Large intestine (tissue), 3 donors: ENCODE measurements at regions not wholly inside any gene's neighbourhood (a gene's known extent, or its start where the extent isn't known, plus 50 kb on each side); places are given as distances from the start of the nearest gene placed in this dataset.
A peak's percentile ranks its signal among the peaks of the same experiment; 100 is the strongest.
"Not testable (repeated sequence)": the region's sequence is repeated elsewhere in the genome, so short reads cannot be mapped to it uniquely, and the experiment has no call there.

Source experiments
- DNase-seq, 2 donors: peaks; one replicate each; pipeline versions ENCODE4 v3.0.0 to v3.0.0-alpha.2; 2013
- H3K27ac ChIP-seq: one replicate; pipeline ENCODE4 v1.5.1; 2013; ENCODE audit warnings: low read length
- H3K27me3 ChIP-seq: 2 replicates; pipeline ENCODE4 v1.6.1; 2013; ENCODE audit warnings: low read length; ENCODE audit not compliant: control insufficient read depth, insufficient read depth
- H3K36me3 ChIP-seq: 2 replicates; pipeline ENCODE4 v1.6.1; 2013; ENCODE audit warnings: low read length; ENCODE audit not compliant: control insufficient read depth, insufficient read depth
- H3K4me1 ChIP-seq: one replicate; pipeline ENCODE4 v1.6.1; 2013; ENCODE audit warnings: low read length; ENCODE audit not compliant: control insufficient read depth, insufficient read depth
- H3K4me3 ChIP-seq: one replicate; pipeline ENCODE4 v1.5.1; 2013; ENCODE audit warnings: low read length
- H3K9me3 ChIP-seq: one replicate; pipeline ENCODE4 v1.6.1; 2013; ENCODE audit warnings: mild to moderate bottlenecking, low read depth, low read length, moderate library complexity; ENCODE audit not compliant: control insufficient read depth
- WGBS: methylation state at CpG from one replicate; pipeline ENCODE4 v1.1.5; 2013; ENCODE audit warnings: low lambda C conversion rate; ENCODE audit not compliant: insufficient coverage; 5-methylcytosine and 5-hydroxymethylcytosine counted together

GRCh38 chr3:96584066-96584465 lies 230.3 kb upstream of the EPHA6 start:
- Histone ChIP-seq H3K4me3 (no peak overlapping the region), H3K36me3 (no peaks in the 10 kb centered on the region), H3K27me3 (no peaks in the 10 kb centered on the region), H3K4me1 (no peaks in the 10 kb centered on the region), H3K9me3 (no peaks in the 10 kb centered on the region), H3K27ac (no peak overlapping the region)
- no peak for DNase-seq

GRCh38 chr3:96606865-96607264 lies 207.5 kb upstream of the EPHA6 start:
- not testable (repeated sequence) for H3K4me3 ChIP-seq, H3K9me3 ChIP-seq, H3K36me3 ChIP-seq, H3K27me3 ChIP-seq, H3K27ac ChIP-seq, H3K4me1 ChIP-seq, DNase-seq
- no CpG with 5 or more reads among the region's 6 CpGs for WGBS

- no peak overlapping the region for H3K4me3 ChIP-seq
- no peaks in the 10 kb centered on the region for H3K36me3 ChIP-seq
- no peaks in the 10 kb centered on the region for H3K27me3 ChIP-seq
- peaks cover 6% of the 10 kb centered on the region for H3K9me3 ChIP-seq
- H3K4me1 ChIP-seq: no peaks in the 10 kb centered on the region
- 100% methylated on average over 1 of the region's 20 CpGs for WGBS
- no peak overlapping the region for H3K27ac ChIP-seq
- DNase-seq: no peak
These were observed 194.9 kb upstream of the EPHA6 start for GRCh38 chr3:96619475-96619874.

GRCh38 chr3:96622878-96623277 lies 191.5 kb upstream of the EPHA6 start:
- whole genome bisulfite sequencing: no CpG with 5 or more reads among the region's 2 CpGs
- Histone ChIP-seq H3K27me3 (no peaks in the 10 kb centered on the region), H3K4me3 (no peak overlapping the region), H3K9me3 (peaks cover 6% of the 10 kb centered on the region), H3K27ac (no peak overlapping the region), H3K36me3 (no peaks in the 10 kb centered on the region), H3K4me1 (no peaks in the 10 kb centered on the region)
- DNase-seq: no peak

GRCh38 chr3:96631050-96631449 lies 183.3 kb upstream of the EPHA6 start:
- Histone ChIP-seq H3K36me3 (no peaks in the 10 kb centered on the region), H3K27ac (no peak overlapping the region), H3K9me3 (no peaks in the 10 kb centered on the region), H3K4me1 (no peaks in the 10 kb centered on the region), H3K4me3 (no peak overlapping the region), H3K27me3 (no peaks in the 10 kb centered on the region)
- WGBS: no CpG with 5 or more reads among the region's 1 CpG
- DNase-seq: no peak

- no peaks in the 10 kb centered on the region for H3K27me3 ChIP-seq
- H3K27ac ChIP-seq: no peak overlapping the region
- no peak for DNase-seq
- H3K9me3 ChIP-seq: peaks cover 4% of the 10 kb centered on the region
- WGBS: no CpG with 5 or more reads among the region's 20 CpGs
- no peaks in the 10 kb centered on the region for H3K4me1 ChIP-seq
- H3K36me3 ChIP-seq: no peaks in the 10 kb centered on the region
- H3K4me3 ChIP-seq: no peak overlapping the region
These were observed 167.8 kb upstream of the EPHA6 start for GRCh38 chr3:96646596-96646995.

GRCh38 chr3:96657710-96658109 lies 156.7 kb upstream of the EPHA6 start:
- no peak for DNase-seq
- Histone ChIP-seq H3K9me3 (peaks cover 3% of the 10 kb centered on the region), H3K27ac (no peak overlapping the region), H3K27me3 (no peaks in the 10 kb centered on the region), H3K36me3 (no peaks in the 10 kb centered on the region), H3K4me3 (no peak overlapping the region), H3K4me1 (no peaks in the 10 kb centered on the region)
- WGBS: 67% methylated on average over 1 of the region's 8 CpGs

GRCh38 chr3:96671861-96672595 lies 142.4 kb upstream of the EPHA6 start:
- WGBS: 100% methylated on average over 3 of the region's 7 CpGs
- H3K4me3 ChIP-seq, H3K36me3 ChIP-seq, H3K27me3 ChIP-seq, H3K27ac ChIP-seq, H3K4me1 ChIP-seq, DNase-seq, H3K9me3 ChIP-seq: not testable (repeated sequence)

- no peaks in the 10 kb centered on the region for H3K9me3 ChIP-seq
- no peaks in the 10 kb centered on the region for H3K27me3 ChIP-seq
- peaks cover 8% of the 10 kb centered on the region for H3K4me1 ChIP-seq
- WGBS: no CpG with 5 or more reads among the region's 1 CpG
- H3K4me3 ChIP-seq: no peak overlapping the region
- H3K36me3 ChIP-seq: no peaks in the 10 kb centered on the region
- peak overlapping the region; percentile 25 for H3K27ac ChIP-seq
- DNase-seq: peak; percentile 15 to 71
These were observed 137.2 kb upstream of the EPHA6 start for GRCh38 chr3:96677156-96677555.

GRCh38 chr3:96678325-96678724 lies 136.1 kb upstream of the EPHA6 start:
- Histone ChIP-seq H3K36me3 (no peaks in the 10 kb centered on the region), H3K27me3 (no peaks in the 10 kb centered on the region), H3K4me3 (no peak overlapping the region), H3K27ac (no peak overlapping the region), H3K9me3 (no peaks in the 10 kb centered on the region), H3K4me1 (peaks cover 8% of the 10 kb centered on the region)
- no CpG with 5 or more reads among the region's 3 CpGs for WGBS
- DNase-seq: no peak
